ENCODE measurements at regions not wholly inside any gene's neighbourhood (a gene's known extent, or its start where the extent isn't known, plus 50 kb on each side); places are given as distances from the start of the nearest gene placed in this dataset.

DNA sequence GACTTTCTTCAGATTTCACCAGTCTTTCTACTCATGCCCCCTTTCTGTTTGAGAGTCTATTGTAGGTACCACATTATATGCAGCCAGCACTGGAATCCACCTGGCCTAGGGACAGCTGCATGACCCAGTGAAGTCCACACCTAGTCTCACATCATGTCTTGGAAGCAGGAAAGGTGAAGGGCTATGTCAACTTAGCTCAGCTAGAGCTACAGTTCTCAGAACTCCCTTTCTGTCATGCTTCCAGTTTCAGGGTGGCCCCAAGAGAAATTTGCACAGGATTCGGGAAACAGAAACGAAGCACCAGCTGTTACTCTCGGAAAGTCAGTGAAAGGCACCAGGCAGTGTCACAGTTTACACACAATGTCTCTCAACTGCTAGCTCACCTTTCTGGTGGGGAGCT lies 51.6 kb upstream of the NLRP1 start:
- H3K27me3 Mint-ChIP-seq: peaks cover 31% of the 10 kb centered on the region
- H3K27ac Mint-ChIP-seq: no peak overlapping the region
- no peaks in the 10 kb centered on the region for H3K4me1 Mint-ChIP-seq (ENCODE audit: low read depth)
- H3K4me3 Mint-ChIP-seq: no peak overlapping the region
- DNase-seq: no peak
- H3K9me3 Mint-ChIP-seq: no peaks in the 10 kb centered on the region
- H3K36me3 Mint-ChIP-seq (ENCODE audit: low read depth): no peaks in the 10 kb centered on the region

DNA sequence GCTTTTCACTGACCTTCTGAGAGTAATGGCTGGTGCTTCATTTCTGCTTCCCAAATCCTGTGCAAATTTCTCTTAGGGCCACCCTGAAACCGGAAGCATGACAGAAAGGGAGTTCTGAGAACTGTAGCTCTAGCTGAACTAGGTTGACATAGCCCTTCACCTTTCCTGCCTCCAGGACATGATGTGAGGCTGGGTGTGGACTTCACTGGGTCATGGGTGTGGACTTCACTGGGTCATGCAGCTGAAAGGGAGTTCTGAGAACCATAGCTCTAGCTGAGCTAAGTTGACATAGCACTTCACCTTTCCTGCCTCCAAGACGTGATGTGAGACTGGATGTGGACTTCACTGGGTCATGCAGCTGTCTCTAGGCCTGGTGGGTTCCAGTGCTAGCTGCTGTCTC lies 54.3 kb upstream of the NLRP1 start:
- Mint-ChIP-seq H3K36me3 (ENCODE audit: low read depth) (no peaks in the 10 kb centered on the region), H3K9me3 (no peaks in the 10 kb centered on the region), H3K4me1 (ENCODE audit: low read depth) (no peaks in the 10 kb centered on the region), H3K4me3 (no peak overlapping the region), H3K27ac (no peak overlapping the region), H3K27me3 (peaks cover 40% of the 10 kb centered on the region)
- no peak for DNase-seq

DNA sequence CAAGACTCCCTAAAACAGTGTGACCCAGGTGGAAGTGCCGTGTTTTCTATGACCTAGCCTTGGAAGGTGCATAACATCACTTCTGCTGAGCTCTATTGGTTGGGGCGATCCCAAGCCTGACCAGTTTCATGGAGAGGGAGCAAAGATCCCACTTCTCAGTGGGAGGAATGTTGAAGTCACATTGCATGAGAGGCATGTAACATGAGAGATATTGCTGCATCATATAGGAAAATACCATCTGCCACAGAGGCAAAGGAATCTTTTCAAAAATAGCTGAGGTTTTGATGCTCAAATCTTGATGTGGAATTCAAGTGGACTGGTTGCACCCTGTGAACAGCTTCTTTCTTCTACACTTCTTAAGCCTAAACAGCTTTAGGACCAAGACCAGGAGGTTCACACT lies 56.4 kb upstream of the NLRP1 start:
- Mint-ChIP-seq H3K27ac (no peak overlapping the region), H3K36me3 (ENCODE audit: low read depth) (no peaks in the 10 kb centered on the region), H3K4me3 (no peak overlapping the region), H3K9me3 (no peaks in the 10 kb centered on the region), H3K27me3 (peaks cover 35% of the 10 kb centered on the region), H3K4me1 (ENCODE audit: low read depth) (no peaks in the 10 kb centered on the region)
- no peak for DNase-seq

DNA sequence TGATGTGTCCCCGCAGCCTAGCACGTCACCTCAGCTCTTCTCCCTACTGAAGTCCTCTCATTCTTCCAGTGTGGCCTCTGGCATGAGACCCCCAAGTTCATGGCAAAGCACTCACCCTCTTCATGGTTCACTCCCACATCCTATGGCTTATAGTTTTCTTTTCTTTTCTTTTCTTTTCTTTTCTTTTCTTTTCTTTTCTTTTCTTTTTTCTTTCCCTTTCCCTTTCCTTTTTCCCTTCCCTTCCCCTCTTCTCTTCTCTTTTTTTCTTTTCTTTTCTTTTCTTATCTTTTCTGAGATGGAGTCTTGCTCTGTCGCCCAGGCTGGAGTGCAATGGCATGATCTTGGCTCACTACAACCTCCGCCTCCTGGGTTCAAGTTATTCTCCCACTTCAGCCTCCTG lies 58.4 kb upstream of the NLRP1 start:
- H3K4me1 Mint-ChIP-seq (ENCODE audit: low read depth): no peaks in the 10 kb centered on the region
- H3K27me3 Mint-ChIP-seq: peaks cover 32% of the 10 kb centered on the region

DNA sequence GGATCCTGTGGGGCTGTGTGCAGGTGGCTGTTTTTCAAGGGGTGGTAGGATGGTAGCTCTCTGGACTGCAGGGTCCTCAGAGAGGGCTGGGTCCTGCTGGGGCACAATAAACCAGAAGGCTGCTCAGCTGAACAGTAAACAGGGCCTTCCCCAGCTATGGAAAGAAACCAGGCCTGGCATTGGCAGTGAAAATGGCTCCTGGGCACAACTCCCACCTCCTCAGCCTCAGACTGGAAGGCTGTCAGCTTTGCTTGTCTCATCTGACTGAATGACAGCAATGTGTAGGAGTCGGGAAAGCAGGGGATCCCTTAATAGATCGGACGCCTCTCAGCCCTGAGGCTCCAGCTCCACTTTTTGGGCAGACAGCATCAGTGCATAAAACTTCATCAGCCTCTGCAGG lies 59.8 kb upstream of the NLRP1 start:
- no peaks in the 10 kb centered on the region for H3K36me3 Mint-ChIP-seq (ENCODE audit: low read depth)
- H3K27me3 Mint-ChIP-seq: peaks cover 26% of the 10 kb centered on the region
- no peak overlapping the region for H3K4me3 Mint-ChIP-seq
- H3K27ac Mint-ChIP-seq: no peak overlapping the region
- no peaks in the 10 kb centered on the region for H3K9me3 Mint-ChIP-seq
- DNase-seq: no peak
- H3K4me1 Mint-ChIP-seq (ENCODE audit: low read depth): no peaks in the 10 kb centered on the region

More for the DNA sequence above, 58.4 kb upstream of the NLRP1 start:
- Mint-ChIP-seq H3K36me3 (ENCODE audit: low read depth) (no peaks in the 10 kb centered on the region), H3K27ac (no peak overlapping the region), H3K4me3 (no peak overlapping the region), H3K9me3 (no peaks in the 10 kb centered on the region)
- no peak for DNase-seq

DNA sequence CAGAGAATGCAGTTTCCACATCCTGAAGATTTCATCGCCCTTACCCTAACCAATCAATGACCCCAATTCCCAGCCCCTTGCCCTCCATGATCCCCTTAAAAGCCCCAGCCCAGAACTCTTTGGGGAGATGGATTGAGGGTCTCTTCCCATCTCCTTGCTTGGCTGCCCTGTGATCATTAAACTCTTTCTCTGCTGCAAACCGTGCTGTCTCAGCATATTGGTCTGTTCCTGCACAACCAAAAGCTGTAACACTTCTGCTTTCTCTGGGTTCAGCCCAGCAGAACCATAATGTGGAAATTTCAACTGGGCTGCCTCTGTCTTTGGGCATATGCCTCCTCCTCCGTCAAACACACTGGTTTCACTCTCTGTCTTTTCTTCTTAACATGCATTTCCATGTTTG lies 67.0 kb upstream of the NLRP1 start:
- H3K9me3 Mint-ChIP-seq: peaks cover 15% of the 10 kb centered on the region
- H3K4me3 Mint-ChIP-seq: no peak overlapping the region
- DNase-seq: no peak
- H3K36me3 Mint-ChIP-seq (ENCODE audit: low read depth): no peaks in the 10 kb centered on the region
- H3K27me3 Mint-ChIP-seq: peaks cover 49% of the 10 kb centered on the region
- no peaks in the 10 kb centered on the region for H3K4me1 Mint-ChIP-seq (ENCODE audit: low read depth)
- no peak overlapping the region for H3K27ac Mint-ChIP-seq

DNA sequence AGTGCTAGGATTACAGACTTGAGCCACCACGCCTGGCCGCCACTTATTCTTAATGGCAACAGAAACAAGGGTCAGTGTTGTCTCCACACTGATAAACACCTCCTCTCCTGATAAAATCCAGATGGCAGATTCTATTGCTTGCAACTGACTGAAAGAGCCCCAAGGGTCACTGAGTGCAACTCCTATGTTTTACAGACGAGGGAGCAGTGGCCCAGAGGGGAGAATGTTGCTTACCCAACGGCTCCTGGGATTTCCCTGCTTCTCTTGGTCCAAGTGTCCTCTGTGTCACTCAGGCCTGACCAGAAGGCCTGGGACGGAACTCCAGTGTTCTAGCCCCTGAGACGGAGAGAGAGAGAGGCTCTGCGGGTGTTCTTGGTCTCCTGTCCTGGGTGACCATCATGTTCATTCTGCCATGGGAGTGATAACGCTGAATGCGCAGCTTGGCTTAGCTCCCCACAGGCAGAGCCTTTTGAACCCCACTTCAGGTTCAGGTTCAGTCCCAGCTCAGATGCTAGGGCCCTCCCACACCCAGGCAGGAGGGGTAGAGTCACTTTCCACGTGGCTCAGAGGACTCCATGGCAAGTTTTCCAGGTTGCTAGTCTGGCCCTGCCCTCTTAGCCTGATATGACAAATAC lies 77.3 kb upstream of the NLRP1 start:
- Mint-ChIP-seq H3K36me3 (ENCODE audit: low read depth) (no peaks in the 10 kb centered on the region), H3K4me1 (ENCODE audit: low read depth) (no peaks in the 10 kb centered on the region), H3K27me3 (peaks cover 8% of the 10 kb centered on the region), H3K9me3 (no peaks in the 10 kb centered on the region), H3K4me3 (no peak overlapping the region), H3K27ac (no peak overlapping the region)
- no peak for DNase-seq

DNA sequence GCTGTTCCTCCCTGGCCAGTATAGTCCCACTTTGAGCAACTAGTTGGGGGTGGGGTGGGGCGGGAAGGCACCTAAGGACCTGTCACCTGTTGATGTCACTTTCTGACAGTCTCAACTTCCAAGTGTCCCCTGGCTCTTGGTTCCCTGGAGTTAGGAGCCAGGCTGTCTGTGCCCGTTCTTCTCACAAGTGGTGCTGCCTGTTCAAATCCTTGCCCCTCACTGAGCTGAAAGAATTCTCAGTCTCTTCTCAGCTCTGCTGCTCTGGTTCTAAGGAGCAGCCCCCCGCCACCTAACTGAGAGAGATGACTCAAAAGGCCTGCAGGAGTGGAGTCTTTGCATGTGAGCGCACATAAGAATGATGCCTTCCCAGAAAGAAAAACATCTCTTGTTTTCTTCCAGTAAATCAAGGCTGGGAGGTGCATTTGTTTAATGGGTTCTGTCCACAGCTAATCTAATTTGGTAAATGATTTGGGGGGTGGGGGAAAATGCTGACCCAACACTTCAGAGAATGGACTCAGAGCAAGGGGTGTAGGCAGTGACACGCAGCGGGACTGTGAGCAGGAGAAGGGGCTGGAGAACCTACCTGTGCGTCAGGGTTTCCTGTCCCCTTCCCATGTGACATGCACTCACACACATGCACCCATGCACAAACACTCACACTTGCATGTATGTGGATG lies 78.2 kb upstream of the NLRP1 start:
- H3K4me3 Mint-ChIP-seq: no peak overlapping the region
- H3K36me3 Mint-ChIP-seq (ENCODE audit: low read depth): no peaks in the 10 kb centered on the region
- no peaks in the 10 kb centered on the region for H3K4me1 Mint-ChIP-seq (ENCODE audit: low read depth)
- peaks cover 15% of the 10 kb centered on the region for H3K27me3 Mint-ChIP-seq
- no peak overlapping the region for H3K27ac Mint-ChIP-seq
- no peak for DNase-seq
- H3K9me3 Mint-ChIP-seq: no peaks in the 10 kb centered on the region

DNA sequence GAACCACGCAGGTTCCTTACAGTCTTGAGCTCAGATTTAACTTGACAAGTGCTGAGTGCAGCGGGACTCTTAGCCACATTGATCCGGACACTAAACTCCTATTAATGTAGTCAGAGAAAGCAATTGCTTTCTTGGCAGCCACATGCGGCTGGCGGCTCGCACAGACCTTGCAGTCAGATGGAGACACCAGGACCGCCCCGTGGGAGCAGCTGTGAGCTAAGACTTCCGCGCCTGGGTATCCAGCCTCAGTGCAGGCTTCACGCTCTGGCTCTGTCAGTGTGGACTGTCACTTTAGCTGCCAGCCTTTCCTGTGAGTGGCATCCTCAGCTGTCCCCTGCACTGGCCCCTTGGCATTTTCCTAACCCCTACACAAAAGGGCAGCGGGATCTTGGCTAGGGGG lies 80.9 kb upstream of the NLRP1 start:
- Mint-ChIP-seq H3K27me3 (peaks cover 23% of the 10 kb centered on the region), H3K9me3 (no peaks in the 10 kb centered on the region), H3K4me1 (ENCODE audit: low read depth) (no peaks in the 10 kb centered on the region), H3K27ac (no peak overlapping the region), H3K36me3 (ENCODE audit: low read depth) (no peaks in the 10 kb centered on the region), H3K4me3 (no peak overlapping the region)
- DNase-seq: no peak

DNA sequence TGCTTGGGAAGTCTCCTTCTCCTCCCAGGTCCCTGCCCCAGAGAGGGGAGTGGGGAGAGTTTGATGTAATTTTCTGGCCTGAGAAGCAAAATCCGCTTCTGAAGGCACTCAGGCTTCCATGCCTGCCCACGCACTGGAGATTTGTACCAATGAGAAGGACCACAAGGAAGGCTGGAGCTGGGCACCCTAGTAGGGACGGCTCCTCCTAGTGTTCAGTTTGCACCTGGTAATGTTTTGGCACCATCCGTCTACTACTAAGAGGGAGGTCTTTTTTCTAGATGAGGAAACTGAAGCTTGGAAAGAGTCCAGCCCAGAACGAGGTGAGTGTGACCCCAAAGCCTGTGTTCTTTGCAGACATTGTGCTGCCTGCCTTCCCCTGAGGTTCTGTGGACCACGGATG lies 83.6 kb upstream of the NLRP1 start:
- Mint-ChIP-seq H3K4me1 (ENCODE audit: low read depth) (no peaks in the 10 kb centered on the region), H3K36me3 (ENCODE audit: low read depth) (no peaks in the 10 kb centered on the region), H3K4me3 (no peak overlapping the region), H3K27me3 (peaks cover 28% of the 10 kb centered on the region), H3K9me3 (no peaks in the 10 kb centered on the region), H3K27ac (no peak overlapping the region)
- DNase-seq: no peak

DNA sequence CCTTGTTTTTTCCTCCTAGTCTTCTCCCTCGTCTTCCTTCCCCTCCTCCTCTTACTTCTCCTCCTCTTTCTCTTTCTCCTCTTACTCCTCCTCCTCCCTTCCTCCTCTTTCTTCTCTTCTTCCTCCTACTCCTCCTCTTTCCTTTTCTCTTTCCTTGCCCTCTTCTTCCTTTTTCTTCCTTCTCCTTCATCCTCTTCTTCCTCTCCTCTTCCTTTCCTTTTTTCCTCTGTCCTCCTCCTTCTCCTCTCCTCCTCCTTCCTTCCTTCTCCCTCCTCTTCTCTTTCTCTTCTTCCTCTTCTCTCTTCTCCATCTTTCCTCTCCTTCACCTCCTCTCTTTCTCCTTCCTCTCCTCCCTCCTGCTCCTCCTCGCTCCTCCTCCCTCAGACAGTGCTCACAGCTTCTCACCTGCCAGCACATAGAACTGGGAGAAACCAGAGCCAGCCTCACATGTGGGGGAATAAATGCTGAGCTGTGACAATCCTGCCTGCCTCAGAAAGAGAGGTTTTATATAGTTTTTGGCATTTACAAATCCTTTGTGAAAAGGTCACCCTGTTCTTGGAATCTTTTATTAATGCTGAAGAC lies 84.3 kb upstream of the NLRP1 start:
- H3K4me3 Mint-ChIP-seq: no peak overlapping the region

DNA sequence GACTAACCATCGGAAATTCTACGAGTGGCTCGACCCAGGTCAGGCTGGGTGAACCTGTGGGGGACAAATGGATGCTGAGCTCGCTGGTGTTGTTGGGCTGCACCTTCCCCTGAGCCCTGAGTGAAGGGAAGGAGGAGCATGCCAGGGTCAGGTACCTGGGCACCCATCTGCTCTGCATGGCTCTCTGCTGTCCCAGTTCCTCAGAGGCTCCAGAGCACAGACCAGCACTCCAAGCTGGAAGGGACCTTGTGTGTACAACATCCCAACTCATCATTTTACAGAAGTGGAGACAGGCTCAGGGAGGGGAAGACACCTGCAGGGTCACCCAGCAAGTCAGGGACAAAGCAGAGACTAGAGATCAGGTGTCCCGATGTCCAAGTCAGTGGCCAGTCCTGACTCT lies 84.9 kb upstream of the NLRP1 start:
- H3K9me3 Mint-ChIP-seq: no peaks in the 10 kb centered on the region
- no peak for DNase-seq
- H3K27me3 Mint-ChIP-seq: peaks cover 34% of the 10 kb centered on the region
- H3K4me3 Mint-ChIP-seq: no peak overlapping the region
- H3K36me3 Mint-ChIP-seq (ENCODE audit: low read depth): no peaks in the 10 kb centered on the region
- H3K27ac Mint-ChIP-seq: no peak overlapping the region
- H3K4me1 Mint-ChIP-seq (ENCODE audit: low read depth): no peaks in the 10 kb centered on the region

More for the DNA sequence above, 84.3 kb upstream of the NLRP1 start:
- H3K4me1 Mint-ChIP-seq (ENCODE audit: low read depth): no peaks in the 10 kb centered on the region
- H3K27ac Mint-ChIP-seq: no peak overlapping the region
- no peaks in the 10 kb centered on the region for H3K9me3 Mint-ChIP-seq
- no peak for DNase-seq
- H3K36me3 Mint-ChIP-seq (ENCODE audit: low read depth): no peaks in the 10 kb centered on the region
- H3K27me3 Mint-ChIP-seq: peaks cover 34% of the 10 kb centered on the region

DNA sequence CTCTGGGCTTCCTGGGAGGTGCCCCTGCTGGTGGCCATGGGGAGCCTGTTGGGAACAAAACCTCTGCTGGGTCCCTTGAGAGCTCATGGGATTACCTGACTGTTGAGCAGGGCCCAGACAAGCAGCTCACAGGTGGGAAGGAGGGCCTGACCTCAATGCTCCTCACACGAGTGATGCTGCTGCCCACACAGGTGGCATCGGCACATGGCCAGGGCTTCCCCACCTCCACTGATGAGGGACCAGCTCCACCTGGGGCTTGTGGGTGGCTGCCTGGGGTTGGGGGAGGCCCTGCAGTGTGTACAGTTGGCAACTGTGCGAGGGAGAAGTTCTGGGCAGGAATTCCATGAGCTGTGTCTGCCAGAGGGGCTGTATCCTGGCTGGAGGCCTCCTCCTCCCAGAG lies 87.8 kb upstream of the NLRP1 start:
- H3K4me3 Mint-ChIP-seq: no peak overlapping the region
- H3K27ac Mint-ChIP-seq: no peak overlapping the region
- H3K27me3 Mint-ChIP-seq: peaks cover 27% of the 10 kb centered on the region
- H3K9me3 Mint-ChIP-seq: no peaks in the 10 kb centered on the region
- no peaks in the 10 kb centered on the region for H3K4me1 Mint-ChIP-seq (ENCODE audit: low read depth)
- H3K36me3 Mint-ChIP-seq (ENCODE audit: low read depth): no peaks in the 10 kb centered on the region
- DNase-seq: no peak

DNA sequence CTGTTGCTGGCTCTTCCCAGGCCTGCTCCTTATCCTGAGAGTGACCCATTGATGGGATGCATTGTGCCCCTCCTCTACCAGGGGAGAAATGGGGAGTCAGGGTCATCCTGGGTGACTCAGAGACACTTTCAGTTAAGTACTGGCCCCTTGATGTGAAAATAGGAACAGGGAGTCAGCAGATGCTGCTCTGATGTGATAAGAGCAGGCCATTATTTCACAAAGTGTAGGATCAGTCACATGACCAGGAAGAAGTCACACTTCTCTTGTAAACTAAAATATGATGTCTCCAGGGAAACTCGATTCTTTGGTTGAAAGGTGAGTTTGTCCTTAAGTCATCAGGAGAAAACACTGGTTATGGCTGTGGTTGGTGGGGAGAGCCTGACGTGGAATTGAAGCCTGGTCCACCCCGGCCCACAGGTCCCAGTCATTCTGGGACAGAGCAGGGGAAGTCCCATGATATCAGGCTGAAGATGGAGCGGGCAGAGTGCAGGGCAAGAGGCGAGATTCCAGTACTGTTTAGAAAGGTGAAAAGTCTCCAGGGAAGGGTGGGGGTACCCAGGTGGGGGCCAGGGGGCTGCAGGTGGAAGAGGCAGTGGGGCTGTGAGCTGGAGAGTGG lies 88.6 kb upstream of the NLRP1 start:
- Mint-ChIP-seq H3K4me3 (no peak overlapping the region), H3K36me3 (ENCODE audit: low read depth) (no peaks in the 10 kb centered on the region), H3K27ac (no peak overlapping the region), H3K9me3 (no peaks in the 10 kb centered on the region), H3K27me3 (peaks cover 28% of the 10 kb centered on the region), H3K4me1 (ENCODE audit: low read depth) (no peaks in the 10 kb centered on the region)
- DNase-seq: no peak

Measured in activated T-cell treated with anti-CD3 and anti-CD28 coated beads, Interleukin-2, amount 50 U/mL, for 24 hours (primary cell).